Common myeloid progenitor, CD34-positive (primary cell): ENCODE measurements at regions not wholly inside any gene's neighbourhood (a gene's known extent, or its start where the extent isn't known, plus 50 kb on each side); places are given as distances from the start of the nearest gene placed in this dataset.

Experiments used
- CTCF ChIA-PET: fragments of 350-600 bp; sonication (Branson Sonifier 250); formaldehyde crosslinking; loops from one replicate; lab custom pipeline; 2021; ENCODE audit warnings: antibody characterized with exemption; lab: Charles Lee
- POLR2A ChIA-PET: fragments of 350-600 bp; sonication (Branson Sonifier 250); formaldehyde crosslinking; loops from one replicate; lab custom pipeline; 2021; ENCODE audit warnings: antibody characterized with exemption; lab: Charles Lee
- DNase-seq, 3 donors: peaks; one replicate each; pipeline versions ENCODE4 v3.0.0 to v3.0.0-alpha.2; 2013
- H3K27ac ChIP-seq, 2 experiments: 1 replicate in 1 of 2; 2 replicates in 1 of 2; pipeline ENCODE4 v1.7.0; 2013; ENCODE audit warnings: inconsistent platforms in 2 of 2, low read length in 2 of 2, mild to moderate bottlenecking in 2 of 2, low read depth in 1 of 2, moderate library complexity in 1 of 2; ENCODE audit not compliant: severe bottlenecking in 2 of 2, insufficient read depth in 1 of 2, poor library complexity in 1 of 2
- H3K27me3 ChIP-seq, 5 experiments: replicated peaks in 2 of 5; 1 replicate in 3 of 5; 2 replicates in 2 of 5; pipeline versions ENCODE4 v1.6.1 to v1.7.0; 2013; ENCODE audit warnings: low read length in 4 of 5, mild to moderate bottlenecking in 2 of 5, moderate library complexity in 2 of 5, inconsistent platforms in 1 of 5; ENCODE audit not compliant: insufficient read depth in 5 of 5, control insufficient read depth in 4 of 5
- H3K36me3 ChIP-seq, 4 experiments: 1 replicate in 2 of 4; 2 replicates in 2 of 4; pipeline versions ENCODE4 v1.6.1 to v1.7.0; 2013; ENCODE audit warnings: low read length in 3 of 4, control low read depth in 1 of 4, mild to moderate bottlenecking in 1 of 4; ENCODE audit not compliant: control insufficient read depth in 4 of 4, insufficient read depth in 4 of 4
- H3K4me1 ChIP-seq, 4 experiments: 1 replicate in 3 of 4; 2 replicates in 1 of 4; pipeline versions ENCODE4 v1.6.1 to v1.7.1; 2013; ENCODE audit warnings: low read length in 3 of 4, mild to moderate bottlenecking in 3 of 4, control low read depth in 1 of 4, inconsistent platforms in 1 of 4, moderate library complexity in 1 of 4; ENCODE audit not compliant: control insufficient read depth in 4 of 4, insufficient read depth in 4 of 4; ENCODE audit errors: control extremely low read depth in 1 of 4
- H3K4me3 ChIP-seq, 7 experiments: 1 replicate in 4 of 7; 2 replicates in 3 of 7; pipeline versions ENCODE4 v1.5.1 to v1.7.0; 2013; ENCODE audit warnings: mild to moderate bottlenecking in 7 of 7, low read length in 6 of 7, moderate library complexity in 6 of 7, inconsistent platforms in 2 of 7, low read depth in 2 of 7, control low read depth in 1 of 7; ENCODE audit not compliant: insufficient read depth in 4 of 7, control insufficient read depth in 1 of 7; ENCODE audit errors: extremely low read depth in 1 of 7
- H3K9me3 ChIP-seq, 5 experiments: 1 replicate in 4 of 5; 2 replicates in 1 of 5; pipeline versions ENCODE4 v1.6.1 to v1.7.1; 2013; ENCODE audit warnings: low read length in 4 of 5, mild to moderate bottlenecking in 2 of 5, inconsistent platforms in 1 of 5, low read depth in 1 of 5, moderate library complexity in 1 of 5; ENCODE audit not compliant: control insufficient read depth in 4 of 5, insufficient read depth in 2 of 5; ENCODE audit errors: control extremely low read depth in 1 of 5
- WGBS: methylation state at CpG from one replicate; pipeline ENCODE4 v1.1.5; 2013; ENCODE audit not compliant: insufficient coverage; 5-methylcytosine and 5-hydroxymethylcytosine counted together

- WGBS: 100% methylated on average over 3 of the region's 10 CpGs
- Histone ChIP-seq H3K36me3 (no peaks in the 10 kb centered on the region), H3K9me3 (no peaks in the 10 kb centered on the region), H3K27ac (no peak overlapping the region), H3K4me3 (no peak overlapping the region), H3K27me3 (peaks cover 0 to 2% (median 0%) of the 10 kb centered on the region in 5 experiments), H3K4me1 (no peaks in the 10 kb centered on the region)
- ChIA-PET CTCF (no interaction called here), POLR2A (no interaction called here)
- DNase-seq: no peak
Observed at GRCh38 chr22:48754611-48755058, 1073.0 kb downstream of the BRD1 start.

- no peak overlapping the region for H3K27ac ChIP-seq
- peaks cover 0 to 2% (median 0%) of the 10 kb centered on the region in 5 experiments for H3K27me3 ChIP-seq
- WGBS: 94% methylated on average over 20 of the region's 25 CpGs
- no peaks in the 10 kb centered on the region for H3K4me1 ChIP-seq
- no peaks in the 10 kb centered on the region for H3K36me3 ChIP-seq
- no peaks in the 10 kb centered on the region for H3K9me3 ChIP-seq
- DNase-seq: no peak
- CTCF ChIA-PET: no interaction called here
- H3K4me3 ChIP-seq: no peak overlapping the region
- POLR2A ChIA-PET: no interaction called here
Observed at GRCh38 chr22:48753752-48754517, 1073.7 kb downstream of the BRD1 start.

- no peaks in the 10 kb centered on the region for H3K9me3 ChIP-seq
- no peaks in the 10 kb centered on the region for H3K4me1 ChIP-seq
- no peaks in the 10 kb centered on the region for H3K36me3 ChIP-seq
- whole genome bisulfite sequencing: 96% methylated on average over 10 of the region's 10 CpGs
- H3K4me3 ChIP-seq: no peak overlapping the region
- H3K27me3 ChIP-seq: peaks cover 0 to 2% (median 0%) of the 10 kb centered on the region in 5 experiments
- CTCF ChIA-PET: no interaction called here
- H3K27ac ChIP-seq: no peak overlapping the region
- DNase-seq: no peak
- POLR2A ChIA-PET: no interaction called here
Observed at GRCh38 chr22:48753381-48753730, 1074.3 kb downstream of the BRD1 start.

- H3K9me3 ChIP-seq: no peaks in the 10 kb centered on the region
- 78% methylated on average over 19 of the region's 22 CpGs for WGBS
- POLR2A ChIA-PET: no interaction called here
Observed at GRCh38 chr22:48752451-48753380, 1075.0 kb downstream of the BRD1 start.

GRCh38 chr22:48751539-48752437 lies 1075.9 kb downstream of the BRD1 start:
- ChIA-PET POLR2A (no interaction called here), CTCF (no interaction called here)
- no peaks in the 10 kb centered on the region for H3K27me3 ChIP-seq
- no peak for DNase-seq
- WGBS: 91% methylated on average over 11 of the region's 26 CpGs
- no peaks in the 10 kb centered on the region for H3K9me3 ChIP-seq
- H3K36me3 ChIP-seq: no peaks in the 10 kb centered on the region
- H3K4me3 ChIP-seq: no peak overlapping the region
- H3K27ac ChIP-seq: no peak overlapping the region
- H3K4me1 ChIP-seq: no peaks in the 10 kb centered on the region

More at GRCh38 chr22:48752451-48753380, 1075.0 kb downstream of the BRD1 start:
- DNase-seq: no peak
- no peaks in the 10 kb centered on the region for H3K4me1 ChIP-seq
- CTCF ChIA-PET: no interaction called here
- H3K4me3 ChIP-seq: no peak overlapping the region
- peaks cover 0 to 2% (median 0%) of the 10 kb centered on the region in 5 experiments for H3K27me3 ChIP-seq
- H3K36me3 ChIP-seq: no peaks in the 10 kb centered on the region
- no peak overlapping the region for H3K27ac ChIP-seq

GRCh38 chr22:48750826-48751440 lies 1076.7 kb downstream of the BRD1 start:
- H3K36me3 ChIP-seq: no peaks in the 10 kb centered on the region
- H3K4me3 ChIP-seq: no peak overlapping the region
- CTCF ChIA-PET: no interaction called here
- no peaks in the 10 kb centered on the region for H3K27me3 ChIP-seq
- peaks cover 0 to 3% (median 0%) of the 10 kb centered on the region in 5 experiments for H3K9me3 ChIP-seq
- POLR2A ChIA-PET: no interaction called here
- H3K4me1 ChIP-seq: no peaks in the 10 kb centered on the region
- H3K27ac ChIP-seq: no peak overlapping the region
- WGBS: 98% methylated on average over 38 of the region's 46 CpGs
- no peak for DNase-seq
